Naive thymus-derived CD4-positive, alpha-beta T cell (primary cell): ENCODE measurements at regions not wholly inside any gene's neighbourhood (a gene's known extent, or its start where the extent isn't known, plus 50 kb on each side); places are given as distances from the start of the nearest gene placed in this dataset.

ENCODE experiments used
- ATAC-seq: fragments of 150-1000 bp; cut with Tn5 transposase; 2 replicates; pipeline ENCODE4 v1.10.0; 2021; ENCODE audit warnings: mild to moderate bottlenecking, moderate library complexity
- CTCF ChIA-PET: fragments of 350-600 bp; sonication (Branson Sonifier 250); formaldehyde crosslinking; loops from one replicate; lab custom pipeline; 2021; ENCODE audit warnings: antibody characterized with exemption; lab: Charles Lee
- POLR2A ChIA-PET: fragments of 350-600 bp; sonication (Branson Sonifier 250); formaldehyde crosslinking; loops from one replicate; lab custom pipeline; 2021; ENCODE audit warnings: antibody characterized with exemption, inconsistent platforms; lab: Charles Lee
- DNase-seq, 9 donors: peaks; one replicate each; pipeline versions ENCODE4 v3.0.0 to v3.0.0-alpha.2; 2020 to 2022; ENCODE audit warnings: mixed read lengths in 1 of 9
- H3K27ac ChIP-seq: one replicate; pipeline ENCODE4 v1.7.0; 2013; ENCODE audit warnings: mild to moderate bottlenecking, low read depth, low read length, moderate library complexity
- H3K27me3 ChIP-seq, 2 donors: one replicate each; pipeline ENCODE4 v1.7.0; 2013; ENCODE audit warnings: low read length in 2 of 2, mild to moderate bottlenecking in 2 of 2, moderate library complexity in 2 of 2; ENCODE audit not compliant: control insufficient read depth in 2 of 2, insufficient read depth in 2 of 2
- H3K36me3 ChIP-seq, 3 experiments: 1 replicate in 2 of 3; 2 replicates in 1 of 3; pipeline ENCODE4 v1.7.0; 2013; ENCODE audit warnings: low read length in 3 of 3, mild to moderate bottlenecking in 3 of 3, moderate library complexity in 1 of 3; ENCODE audit not compliant: insufficient read depth in 3 of 3, control insufficient read depth in 2 of 3
- H3K4me1 ChIP-seq, 2 donors: one replicate each; pipeline ENCODE4 v1.7.0; 2013; ENCODE audit warnings: low read length in 2 of 2, mild to moderate bottlenecking in 2 of 2, moderate library complexity in 1 of 2; ENCODE audit not compliant: control insufficient read depth in 2 of 2, insufficient read depth in 2 of 2
- H3K4me3 ChIP-seq: 2 replicates; pipeline ENCODE4 v1.7.0; 2013; ENCODE audit warnings: mild to moderate bottlenecking, low read length
- H3K9me3 ChIP-seq, 3 experiments: 1 replicate in 2 of 3; 2 replicates in 1 of 3; pipeline ENCODE4 v1.7.0; 2013; ENCODE audit warnings: low read length in 3 of 3; ENCODE audit not compliant: control insufficient read depth in 2 of 3
- H3K27ac Mint-ChIP-seq, 9 donors: one replicate each; pipeline ENCODE4 v1.8.0; 2020 to 2022; ENCODE audit warnings: mixed read lengths in 9 of 9, mild to moderate bottlenecking in 8 of 9, moderate library complexity in 5 of 9, inconsistent platforms in 2 of 9
- H3K27me3 Mint-ChIP-seq, 5 donors: one replicate each; pipeline ENCODE4 v1.8.0; 2021 to 2022; ENCODE audit warnings: mixed read lengths in 5 of 5, mild to moderate bottlenecking in 1 of 5
- H3K36me3 Mint-ChIP-seq, 5 donors: one replicate each; pipeline ENCODE4 v1.8.0; 2020 to 2022; ENCODE audit warnings: mixed read lengths in 5 of 5, mild to moderate bottlenecking in 3 of 5, inconsistent platforms in 1 of 5
- H3K4me1 Mint-ChIP-seq, 7 donors: one replicate each; pipeline ENCODE4 v1.8.0; 2020 to 2022; ENCODE audit warnings: mixed read lengths in 7 of 7, mild to moderate bottlenecking in 3 of 7, inconsistent platforms in 1 of 7
- H3K4me3 Mint-ChIP-seq, 10 donors: one replicate each; pipeline ENCODE4 v1.8.0; 2020 to 2022; ENCODE audit warnings: mild to moderate bottlenecking in 10 of 10, mixed read lengths in 10 of 10, moderate library complexity in 6 of 10, inconsistent platforms in 2 of 10
- H3K9me3 Mint-ChIP-seq, 11 donors: one replicate each; pipeline ENCODE4 v1.8.0; 2020 to 2022; ENCODE audit warnings: mixed read lengths in 11 of 11, mild to moderate bottlenecking in 4 of 11, inconsistent platforms in 1 of 11, moderate library complexity in 1 of 11
- intact Hi-C, 2 donors: fragments of 100-400 bp; cut with micrococcal nuclease; formaldehyde crosslinking; loops; one replicate each; pipeline ENCODE4 v1.15.1; 2023

GRCh38 chr6:11486959-11487358, 50.6 kb upstream of the TMEM170B start:
- H3K4me1 Mint-ChIP-seq, result no peaks in the 10 kb centered on the region
- ChIA-PET CTCF (interaction anchor here (0.9 kb wide), 1 partner anchor 9 kb away, joined by 6 read pairs; no protein-coding TSS in a partner anchor), POLR2A (no interaction called here)
- H3K27me3 Mint-ChIP-seq, result no peaks in the 10 kb centered on the region
- no peak for DNase-seq
- H3K27ac ChIP-seq, result no peak overlapping the region
- no peaks in the 10 kb centered on the region for H3K36me3 ChIP-seq
- peaks cover 0 to 2% (median 0%) of the 10 kb centered on the region in 11 donors for H3K9me3 Mint-ChIP-seq
- no peaks in the 10 kb centered on the region for H3K4me1 ChIP-seq
- intact Hi-C loops, result no loop called here
- H3K27ac Mint-ChIP-seq, result no peak overlapping the region
- no peaks in the 10 kb centered on the region for H3K27me3 ChIP-seq
- H3K9me3 ChIP-seq, result no peaks in the 10 kb centered on the region
- no peak overlapping the region for H3K4me3 ChIP-seq
- no peak for ATAC-seq
- H3K4me3 Mint-ChIP-seq, result no peak overlapping the region
- peaks cover 0 to 2% (median 0%) of the 10 kb centered on the region in 5 donors for H3K36me3 Mint-ChIP-seq

DNA sequence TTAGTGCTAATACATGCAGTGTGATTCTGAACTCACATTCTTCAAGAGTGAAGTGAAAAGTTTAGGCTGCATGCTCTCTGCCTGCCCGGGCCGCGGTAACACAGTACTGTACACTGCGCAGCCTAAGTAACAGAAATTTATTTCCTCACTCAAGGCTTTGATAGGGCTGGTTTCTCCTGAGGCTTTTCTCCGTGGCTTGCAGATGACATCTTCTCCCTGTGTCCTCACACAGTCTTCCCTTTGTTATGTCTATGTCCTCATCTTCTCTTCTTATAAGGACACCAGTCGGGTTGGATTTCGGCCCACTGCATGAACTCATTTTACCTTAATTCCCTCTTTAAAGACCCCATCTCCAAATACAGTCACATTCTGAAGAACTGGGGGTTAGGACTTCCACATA, 51.1 kb upstream of the TMEM170B start:
- no peaks in the 10 kb centered on the region for H3K27me3 ChIP-seq
- ChIA-PET CTCF (interaction anchor here (0.9 kb wide), 1 partner anchor 9 kb away, joined by 6 read pairs; no protein-coding TSS in a partner anchor), POLR2A (no interaction called here)
- no peaks in the 10 kb centered on the region for H3K4me1 ChIP-seq
- no peak overlapping the region for H3K27ac ChIP-seq
- Mint-ChIP-seq H3K4me3 (no peak overlapping the region), H3K27ac (no peak overlapping the region), H3K27me3 (no peaks in the 10 kb centered on the region), H3K9me3 (peaks cover 0 to 2% (median 0%) of the 10 kb centered on the region in 11 donors), H3K4me1 (no peaks in the 10 kb centered on the region), H3K36me3 (peaks cover 0 to 2% (median 0%) of the 10 kb centered on the region in 5 donors)
- no peak overlapping the region for H3K4me3 ChIP-seq
- DNase-seq, result no peak
- ATAC-seq, result no peak
- intact Hi-C loops, result no loop called here
- H3K36me3 ChIP-seq, result no peaks in the 10 kb centered on the region
- H3K9me3 ChIP-seq, result no peaks in the 10 kb centered on the region

- Mint-ChIP-seq H3K27me3 (peaks cover 0 to 1% (median 0%) of the 10 kb centered on the region in 5 donors), H3K4me3 (no peak overlapping the region)
- POLR2A ChIA-PET, result no interaction called here
These were observed 51.5 kb upstream of the TMEM170B start for GRCh38 chr6:11486051-11486450.

DNA sequence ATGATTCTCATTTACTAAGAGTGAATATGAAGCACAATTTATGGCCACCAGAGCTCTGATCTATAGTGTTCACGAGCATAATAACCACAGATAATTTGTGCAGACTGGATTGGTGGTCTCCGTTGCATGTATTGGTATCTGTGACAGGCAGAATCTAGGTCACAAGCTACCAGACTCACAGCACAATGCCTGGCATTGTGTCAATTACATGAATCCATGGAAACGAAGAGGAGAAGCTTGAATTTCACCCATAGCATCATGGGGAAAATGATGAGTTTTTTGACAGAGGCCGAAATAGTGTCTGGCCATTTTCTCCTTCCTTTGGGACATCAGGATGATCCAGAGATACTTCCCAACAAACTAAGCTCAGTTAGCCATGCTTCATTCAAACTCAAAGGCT, 52.3 kb upstream of the TMEM170B start:
- no peaks in the 10 kb centered on the region for H3K4me1 Mint-ChIP-seq
- no peak for DNase-seq
- intact Hi-C loops, result no loop called here
- Histone ChIP-seq H3K36me3 (no peaks in the 10 kb centered on the region), H3K27ac (no peak overlapping the region), H3K9me3 (no peaks in the 10 kb centered on the region), H3K4me3 (no peak overlapping the region), H3K4me1 (no peaks in the 10 kb centered on the region), H3K27me3 (no peaks in the 10 kb centered on the region)
- H3K4me3 Mint-ChIP-seq, result no peak overlapping the region
- ChIA-PET POLR2A (no interaction called here), CTCF (interaction anchor here (1.0 to 1.9 kb wide), 2 partner anchors 11 to 314 kb away, joined by 4 to 10 read pairs; no protein-coding TSS in a partner anchor)
- no peak overlapping the region for H3K27ac Mint-ChIP-seq
- H3K9me3 Mint-ChIP-seq, result peaks cover 0 to 2% (median 0%) of the 10 kb centered on the region in 11 donors
- H3K36me3 Mint-ChIP-seq, result peaks cover 0 to 2% (median 0%) of the 10 kb centered on the region in 5 donors
- ATAC-seq, result no peak
- peaks cover 0 to 5% (median 0%) of the 10 kb centered on the region in 5 donors for H3K27me3 Mint-ChIP-seq

More at GRCh38 chr6:11486051-11486450, 51.5 kb upstream of the TMEM170B start:
- Mint-ChIP-seq H3K9me3 (peaks cover 0 to 2% (median 0%) of the 10 kb centered on the region in 11 donors), H3K4me1 (no peaks in the 10 kb centered on the region), H3K36me3 (peaks cover 0 to 2% (median 0%) of the 10 kb centered on the region in 5 donors), H3K27ac (no peak overlapping the region)
- CTCF ChIA-PET, result interaction anchor here (1.9 kb wide), 1 partner anchor 10 kb away, joined by 10 read pairs; no protein-coding TSS in a partner anchor
- no peak for ATAC-seq
- Histone ChIP-seq H3K27me3 (no peaks in the 10 kb centered on the region), H3K9me3 (no peaks in the 10 kb centered on the region), H3K36me3 (no peaks in the 10 kb centered on the region), H3K27ac (no peak overlapping the region), H3K4me3 (no peak overlapping the region), H3K4me1 (no peaks in the 10 kb centered on the region)
- DNase-seq, result no peak
- intact Hi-C loops, result no loop called here

- no peak overlapping the region for H3K27ac ChIP-seq
- Mint-ChIP-seq H3K9me3 (peaks cover 0 to 2% (median 0%) of the 10 kb centered on the region in 11 donors), H3K27ac (no peak overlapping the region), H3K27me3 (peaks cover 0 to 5% (median 0%) of the 10 kb centered on the region in 5 donors), H3K36me3 (peaks cover 0 to 2% (median 0%) of the 10 kb centered on the region in 5 donors), H3K4me1 (no peaks in the 10 kb centered on the region), H3K4me3 (no peak overlapping the region)
- no peaks in the 10 kb centered on the region for H3K27me3 ChIP-seq
- CTCF ChIA-PET, result interaction anchor here (0.9 to 1.9 kb wide), 2 partner anchors 11 to 13 kb away, joined by 3 to 10 read pairs; no protein-coding TSS in a partner anchor
- H3K36me3 ChIP-seq, result no peaks in the 10 kb centered on the region
- intact Hi-C loops, result no loop called here
- H3K9me3 ChIP-seq, result no peaks in the 10 kb centered on the region
- no peaks in the 10 kb centered on the region for H3K4me1 ChIP-seq
- no peak overlapping the region for H3K4me3 ChIP-seq
- POLR2A ChIA-PET, result interaction anchor here (0.7 kb wide), 1 partner anchor 328 kb away, joined by 4 read pairs; no protein-coding TSS in a partner anchor
- DNase-seq (no peak), ATAC-seq (no peak)
These were observed 53.1 kb upstream of the TMEM170B start for GRCh38 chr6:11484441-11484840.

DNA sequence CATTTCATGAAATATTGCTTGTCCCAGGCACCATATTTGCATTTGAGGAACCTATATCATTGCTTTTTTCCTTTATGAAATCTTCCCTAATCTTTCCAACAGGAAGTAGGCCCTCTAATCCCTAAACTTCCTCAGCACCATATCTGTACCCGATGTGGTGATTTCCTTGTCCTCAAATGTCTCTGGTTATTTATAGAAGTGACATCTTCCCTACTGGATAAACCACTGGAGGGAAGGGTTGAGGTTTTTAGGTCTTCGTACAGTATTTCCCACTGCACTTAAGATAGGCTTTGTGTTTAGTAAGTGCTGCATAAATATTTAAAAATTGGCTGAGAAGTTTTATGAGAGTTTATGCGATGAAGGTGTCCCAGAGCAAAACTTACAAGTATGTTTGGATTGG, 54.9 kb upstream of the TMEM170B start:
- Mint-ChIP-seq H3K9me3 (peaks cover 0 to 6% (median 0%) of the 10 kb centered on the region in 11 donors), H3K4me3 (no peak overlapping the region), H3K27me3 (peaks cover 0 to 5% (median 0%) of the 10 kb centered on the region in 5 donors), H3K27ac (no peak overlapping the region), H3K36me3 (peaks cover 0 to 4% (median 0%) of the 10 kb centered on the region in 5 donors), H3K4me1 (no peaks in the 10 kb centered on the region)
- Histone ChIP-seq H3K4me1 (no peaks in the 10 kb centered on the region), H3K27me3 (no peaks in the 10 kb centered on the region), H3K36me3 (no peaks in the 10 kb centered on the region), H3K9me3 (no peaks in the 10 kb centered on the region), H3K27ac (no peak overlapping the region), H3K4me3 (no peak overlapping the region)
- ChIA-PET CTCF (no interaction called here), POLR2A (no interaction called here)
- ATAC-seq (no peak), DNase-seq (no peak)
- intact Hi-C loops, result no loop called here

DNA sequence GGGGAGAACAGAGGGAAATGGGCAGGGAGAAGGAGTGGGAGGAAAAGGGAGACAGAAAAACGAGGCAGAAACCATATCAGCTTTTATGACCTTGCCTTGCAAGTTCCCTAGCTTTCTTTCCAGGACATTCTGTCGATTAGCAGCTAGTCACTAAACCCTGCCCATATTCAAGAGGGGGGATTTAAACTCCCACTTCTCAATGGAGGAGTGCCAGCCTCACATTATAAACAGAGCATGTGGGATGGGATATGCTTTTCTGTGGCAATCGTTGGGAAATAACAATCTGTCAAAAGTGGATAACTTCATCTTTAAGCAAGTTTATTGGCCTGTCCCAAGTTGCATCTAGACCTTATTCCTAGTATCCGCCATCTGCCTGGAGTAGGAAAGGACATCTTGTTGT, 57.0 kb upstream of the TMEM170B start:
- H3K4me1 Mint-ChIP-seq, result no peaks in the 10 kb centered on the region
- no peaks in the 10 kb centered on the region for H3K9me3 ChIP-seq
- ChIA-PET POLR2A (no interaction called here), CTCF (interaction anchor here (0.6 kb wide), 1 partner anchor 541 kb away, joined by 4 read pairs; no protein-coding TSS in a partner anchor)
- H3K27ac ChIP-seq, result no peak overlapping the region
- H3K36me3 ChIP-seq, result no peaks in the 10 kb centered on the region
- peaks cover 0 to 7% (median 0%) of the 10 kb centered on the region in 5 donors for H3K36me3 Mint-ChIP-seq
- H3K27me3 ChIP-seq, result no peaks in the 10 kb centered on the region
- DNase-seq (no peak), ATAC-seq (no peak)
- no peak overlapping the region for H3K27ac Mint-ChIP-seq
- peaks cover 0 to 6% (median 0%) of the 10 kb centered on the region in 11 donors for H3K9me3 Mint-ChIP-seq
- intact Hi-C loops, result no loop called here
- H3K4me3 Mint-ChIP-seq, result no peak overlapping the region
- H3K4me1 ChIP-seq, result no peaks in the 10 kb centered on the region
- H3K27me3 Mint-ChIP-seq, result peaks cover 0 to 18% (median 8%) of the 10 kb centered on the region in 5 donors
- H3K4me3 ChIP-seq, result no peak overlapping the region
